GM13977 (cell line): ENCODE measurements at regions not wholly inside any gene's neighbourhood (a gene's known extent, or its start where the extent isn't known, plus 50 kb on each side); places are given as distances from the start of the nearest gene placed in this dataset.

Experiments
- DNase-seq: peaks from one replicate; pipeline ENCODE4 v3.0.0; 2012; ENCODE audit warnings: low spot score
- CTCF ChIP-seq: IDR thresholded peaks from 2 replicates; pipeline ENCODE4 v1.5.1; 2012; ENCODE audit warnings: mild to moderate bottlenecking, control low read depth; ENCODE audit not compliant: insufficient read depth; ENCODE audit errors: extremely low read depth, missing control alignments
- in situ Hi-C: fragments of 300-500 bp; cut with MboI; formaldehyde crosslinking; loops from one replicate; pipeline ENCODE4 v1.12.0; 2022; ENCODE audit warnings: low sequenced_read_pairs, low pct_unique_long_range_greater_than_20kb, mixed read lengths, inconsistent platforms; ENCODE audit not compliant: unreplicated experiment

GRCh38 chr15:62846805-62847495, 195.6 kb upstream of the TPM1 start:
- in situ Hi-C loops, result no loop called here
- DNase-seq, result no peak

GRCh38 chr15:62847900-62848489, 194.6 kb upstream of the TPM1 start:
- in situ Hi-C loops, result no loop called here
- peak; percentile 54 for DNase-seq
- TF ChIP-seq CTCF, result peak; percentile 63

More at GRCh38 chr15:62846805-62847495, 195.6 kb upstream of the TPM1 start:
- TF ChIP-seq CTCF, result no peak

GRCh38 chr15:62848632-62849050, 193.9 kb upstream of the TPM1 start:
- in situ Hi-C loops, result no loop called here

GRCh38 chr15:62849316-62850106, 193.0 kb upstream of the TPM1 start:
- in situ Hi-C loops, result no loop called here
- no peak for TF ChIP-seq CTCF
- no peak for DNase-seq

More at GRCh38 chr15:62848632-62849050, 193.9 kb upstream of the TPM1 start:
- DNase-seq, result no peak
- TF ChIP-seq CTCF, result no peak

- in situ Hi-C loops, result no loop called here
- DNase-seq, result no peak
Measured at GRCh38 chr15:62850318-62850717, 192.2 kb upstream of the TPM1 start.

More at GRCh38 chr15:62850318-62850717, 192.2 kb upstream of the TPM1 start:
- TF ChIP-seq CTCF, result no peak
